Neural cell (in vitro differentiated cells): ENCODE measurements at regions not wholly inside any gene's neighbourhood (a gene's known extent, or its start where the extent isn't known, plus 50 kb on each side); places are given as distances from the start of the nearest gene placed in this dataset.

Experiments
- H2AFZ ChIP-seq: fragments of 200-600, 300-800 bp; sonication (generic), shearing (Covaris generic); 2 replicates; pipeline ENCODE4 v1.6.0; 2014; ENCODE audit warnings: low read depth, mild to moderate bottlenecking, antibody characterized with exemption, low read length, moderate library complexity
- H3F3A ChIP-seq: fragments of 200-600 bp; shearing (Covaris generic); 2 replicates; pipeline ENCODE4 v1.6.1; 2016; ENCODE audit warnings: mild to moderate bottlenecking, moderate library complexity, mixed read lengths, antibody characterized with exemption, low read length; ENCODE audit not compliant: insufficient read depth, poor library complexity, severe bottlenecking
- H3K27ac ChIP-seq: fragments of 200-600, 300-800 bp; sonication (generic), shearing (Covaris generic); 2 replicates; pipeline ENCODE4 v1.5.1; 2014; ENCODE audit warnings: mild to moderate bottlenecking, low read length, moderate library complexity
- H3K27me3 ChIP-seq: fragments of 300-800, 200-600 bp; sonication (generic), shearing (Covaris generic); 2 replicates; pipeline ENCODE4 v1.6.0; 2014; ENCODE audit warnings: mild to moderate bottlenecking, low read depth, low read length, moderate library complexity; ENCODE audit not compliant: insufficient read depth
- H3K36me3 ChIP-seq: fragments of 300-800, 200-600 bp; sonication (generic), shearing (Covaris generic); 2 replicates; pipeline ENCODE4 v1.5.1; 2014; ENCODE audit warnings: mild to moderate bottlenecking, antibody characterized with exemption, low read length, moderate library complexity; ENCODE audit not compliant: insufficient read depth
- H3K4me2 ChIP-seq: fragments of 300-800, 200-600 bp; sonication (generic), shearing (Covaris generic); 2 replicates; pipeline ENCODE4 v1.6.0; 2014; ENCODE audit warnings: mild to moderate bottlenecking, low read length
- H3K4me3 ChIP-seq: fragments of 300-800, 200-600 bp; sonication (generic), shearing (Covaris generic); 2 replicates; pipeline ENCODE4 v1.5.1; 2014; ENCODE audit warnings: mild to moderate bottlenecking, low read length, moderate library complexity
- H3K79me2 ChIP-seq: fragments of 200-600 bp; shearing (Covaris generic); replicated peaks from 2 replicates; pipeline ENCODE4 v1.6.0; 2014; ENCODE audit warnings: mild to moderate bottlenecking, low read length, moderate library complexity; ENCODE audit not compliant: insufficient read depth
- H3K9ac ChIP-seq: fragments of 300-800, 200-600 bp; sonication (generic), shearing (Covaris generic); 2 replicates; pipeline ENCODE4 v1.6.1; 2016; ENCODE audit warnings: mild to moderate bottlenecking, low read length, mixed read lengths
- H3K9me2 ChIP-seq: fragments of 200-600 bp; shearing (Covaris generic); 2 replicates; pipeline ENCODE4 v1.6.1; 2016; ENCODE audit warnings: mild to moderate bottlenecking, low read length, mixed read lengths; ENCODE audit not compliant: insufficient read depth
- H3K9me3 ChIP-seq: fragments of 200-600, 300-800 bp; sonication (generic), shearing (Covaris generic); 2 replicates; pipeline ENCODE4 v1.6.1; 2016; ENCODE audit warnings: mild to moderate bottlenecking, mixed run types, low read length, moderate library complexity, mixed read lengths
- H4K20me1 ChIP-seq: fragments of 200-600 bp; shearing (Covaris generic); 2 replicates; pipeline ENCODE4 v1.6.1; 2016; ENCODE audit warnings: mild to moderate bottlenecking, mixed run types; ENCODE audit not compliant: insufficient read depth
- EP300 ChIP-seq: fragments of 450-650 bp; conservative IDR thresholded peaks from 2 replicates; pipeline ENCODE4 v1.6.1; 2014; ENCODE audit warnings: antibody characterized with exemption, mild to moderate bottlenecking, moderate library complexity; ENCODE audit not compliant: poor library complexity, severe bottlenecking
- EZH2 ChIP-seq: fragments of 200-600, 300-800 bp; shearing (Covaris generic), sonication (generic); IDR thresholded peaks from 2 replicates; pipeline ENCODE4 v1.6.1; 2014; ENCODE audit warnings: antibody characterized with exemption, low read length, borderline replicate concordance, mild to moderate bottlenecking; ENCODE audit not compliant: insufficient read depth, poor library complexity, severe bottlenecking
- MXI1 ChIP-seq: fragments of 450-650 bp; conservative IDR thresholded peaks from 2 replicates; pipeline ENCODE4 v1.6.1; 2014; ENCODE audit warnings: antibody characterized with exemption, mild to moderate bottlenecking; ENCODE audit not compliant: poor library complexity, severe bottlenecking
- POLR2AphosphoS5 ChIP-seq: IDR thresholded peaks from 2 replicates; pipeline ENCODE4 v1.6.1; 2012
- RAD21 ChIP-seq: fragments of 450-650 bp; conservative IDR thresholded peaks from 2 replicates; pipeline ENCODE4 v1.6.1; 2014; ENCODE audit warnings: antibody characterized with exemption, mild to moderate bottlenecking, moderate library complexity
- REST ChIP-seq: IDR thresholded peaks from 2 replicates; pipeline ENCODE4 v1.6.1; 2012; ENCODE audit warnings: borderline replicate concordance
- SMC3 ChIP-seq: fragments of 450-650 bp; conservative IDR thresholded peaks from 2 replicates; pipeline ENCODE4 v1.6.1; 2014; ENCODE audit warnings: antibody characterized with exemption, mild to moderate bottlenecking, moderate library complexity; ENCODE audit not compliant: poor library complexity
- TAF1 ChIP-seq: IDR thresholded peaks from 2 replicates; pipeline ENCODE4 v1.6.1; 2012; ENCODE audit warnings: low read depth
- TF ChIP-seq, protein P1 (sequence below): fragments of 450-650 bp; IDR thresholded peaks from 2 replicates; pipeline ENCODE4 v1.5.1; 2014; ENCODE audit warnings: antibody characterized with exemption, mild to moderate bottlenecking, moderate library complexity; ENCODE audit not compliant: poor library complexity, severe bottlenecking

DNA sequence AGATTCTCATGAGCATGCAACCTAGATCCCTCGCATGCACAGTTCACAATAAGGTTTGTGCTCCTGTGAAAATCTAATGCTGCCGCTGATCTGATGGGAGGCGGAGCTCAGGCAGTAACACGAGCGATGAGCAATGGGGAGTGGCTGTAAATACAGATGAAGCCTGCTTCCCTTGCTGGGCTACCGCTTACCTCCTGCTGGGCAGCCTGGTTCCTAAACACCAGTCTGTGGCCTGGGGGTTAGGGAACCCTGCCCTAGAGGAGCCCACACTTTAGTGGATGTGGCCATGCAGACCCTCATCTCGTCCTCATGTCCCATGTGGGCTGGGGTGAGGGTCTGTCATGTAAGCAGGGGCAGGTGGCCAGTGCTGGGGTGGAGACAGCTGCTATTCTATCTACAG, 417.6 kb downstream of the GLRX3 start:
- no peaks in the 10 kb centered on the region for H3K79me2 ChIP-seq
- no peaks in the 10 kb centered on the region for H3F3A ChIP-seq
- no peaks in the 10 kb centered on the region for H3K9me2 ChIP-seq
- TF ChIP-seq MXI1 (no peak), REST (no peak), EZH2 (no peak), EP300 (no peak), RAD21 (no peak), TAF1 (no peak), POLR2AphosphoS5 (no peak), SMC3 (no peak)
- TF ChIP-seq, protein P1, sequence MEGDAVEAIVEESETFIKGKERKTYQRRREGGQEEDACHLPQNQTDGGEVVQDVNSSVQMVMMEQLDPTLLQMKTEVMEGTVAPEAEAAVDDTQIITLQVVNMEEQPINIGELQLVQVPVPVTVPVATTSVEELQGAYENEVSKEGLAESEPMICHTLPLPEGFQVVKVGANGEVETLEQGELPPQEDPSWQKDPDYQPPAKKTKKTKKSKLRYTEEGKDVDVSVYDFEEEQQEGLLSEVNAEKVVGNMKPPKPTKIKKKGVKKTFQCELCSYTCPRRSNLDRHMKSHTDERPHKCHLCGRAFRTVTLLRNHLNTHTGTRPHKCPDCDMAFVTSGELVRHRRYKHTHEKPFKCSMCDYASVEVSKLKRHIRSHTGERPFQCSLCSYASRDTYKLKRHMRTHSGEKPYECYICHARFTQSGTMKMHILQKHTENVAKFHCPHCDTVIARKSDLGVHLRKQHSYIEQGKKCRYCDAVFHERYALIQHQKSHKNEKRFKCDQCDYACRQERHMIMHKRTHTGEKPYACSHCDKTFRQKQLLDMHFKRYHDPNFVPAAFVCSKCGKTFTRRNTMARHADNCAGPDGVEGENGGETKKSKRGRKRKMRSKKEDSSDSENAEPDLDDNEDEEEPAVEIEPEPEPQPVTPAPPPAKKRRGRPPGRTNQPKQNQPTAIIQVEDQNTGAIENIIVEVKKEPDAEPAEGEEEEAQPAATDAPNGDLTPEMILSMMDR = no peak
- no peak overlapping the region for H2AFZ ChIP-seq
- H3K9ac ChIP-seq = no peak overlapping the region
- no peak overlapping the region for H3K27ac ChIP-seq
- no peak overlapping the region for H3K4me3 ChIP-seq
- no peaks in the 10 kb centered on the region for H3K36me3 ChIP-seq
- no peaks in the 10 kb centered on the region for H3K9me3 ChIP-seq
- no peaks in the 10 kb centered on the region for H3K27me3 ChIP-seq
- H3K4me2 ChIP-seq = no peak overlapping the region
- H4K20me1 ChIP-seq = no peaks in the 10 kb centered on the region

DNA sequence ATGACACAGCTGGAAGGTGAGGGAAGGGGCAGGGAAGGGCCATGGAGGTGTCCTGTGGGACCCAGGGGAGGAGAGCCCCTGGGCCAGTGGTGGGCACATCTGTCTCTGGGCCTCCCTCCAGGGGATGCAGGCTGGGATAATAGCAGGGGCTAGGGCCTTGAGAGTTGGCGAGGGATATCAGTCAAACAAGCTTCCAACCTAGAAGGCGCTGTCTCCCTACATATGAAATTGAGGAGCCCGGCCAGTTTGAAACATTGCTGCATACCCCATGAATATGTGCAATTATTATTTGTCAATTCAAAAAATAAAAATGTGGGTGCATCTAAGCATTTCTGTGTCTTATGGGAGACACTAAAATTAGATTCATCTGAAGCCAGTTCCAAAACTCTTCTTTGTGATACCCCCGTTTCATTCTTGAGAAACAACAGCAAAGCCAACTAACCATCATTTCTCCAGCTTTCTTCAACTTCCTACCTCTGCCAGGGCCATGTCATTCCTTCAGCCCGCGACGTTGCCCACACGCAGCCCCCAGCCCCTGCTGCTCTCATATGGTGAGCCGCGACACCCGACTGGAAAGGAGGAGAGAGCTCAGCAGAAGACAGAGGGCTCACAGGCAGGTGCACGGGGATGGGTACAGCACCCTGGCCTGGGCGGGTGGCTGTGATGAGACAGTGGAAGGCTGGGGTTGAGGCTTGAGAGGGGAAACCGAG, 418.7 kb downstream of the GLRX3 start:
- no peak overlapping the region for H3K9ac ChIP-seq
- H4K20me1 ChIP-seq = no peaks in the 10 kb centered on the region
- no peak overlapping the region for H2AFZ ChIP-seq
- H3K9me2 ChIP-seq = no peaks in the 10 kb centered on the region
- H3F3A ChIP-seq = no peaks in the 10 kb centered on the region
- no peaks in the 10 kb centered on the region for H3K9me3 ChIP-seq
- no peaks in the 10 kb centered on the region for H3K27me3 ChIP-seq
- H3K27ac ChIP-seq = no peak overlapping the region
- H3K4me3 ChIP-seq = no peak overlapping the region
- no peaks in the 10 kb centered on the region for H3K36me3 ChIP-seq
- TF ChIP-seq RAD21 = no peak
- no peak overlapping the region for H3K4me2 ChIP-seq
- no peaks in the 10 kb centered on the region for H3K79me2 ChIP-seq

GRCh38 chr10:130555411-130555750, 419.2 kb downstream of the GLRX3 start:
- TF ChIP-seq POLR2AphosphoS5 = no peak
- no peak for TF ChIP-seq EP300
- TF ChIP-seq, protein P1 = no peak
- TF ChIP-seq MXI1 = no peak
- TF ChIP-seq REST = no peak
- no peak for TF ChIP-seq RAD21
- TF ChIP-seq TAF1 = no peak
- no peak for TF ChIP-seq SMC3
- TF ChIP-seq EZH2 = no peak
- Histone ChIP-seq H3K27ac (no peak overlapping the region), H3K27me3 (no peaks in the 10 kb centered on the region), H2AFZ (no peak overlapping the region), H3K9ac (no peak overlapping the region), H3F3A (no peaks in the 10 kb centered on the region), H3K9me3 (no peaks in the 10 kb centered on the region), H3K36me3 (no peaks in the 10 kb centered on the region), H3K9me2 (no peaks in the 10 kb centered on the region), H3K4me2 (no peak overlapping the region), H3K79me2 (no peaks in the 10 kb centered on the region), H3K4me3 (no peak overlapping the region), H4K20me1 (no peaks in the 10 kb centered on the region)
